ENCODE measurements at regions not wholly inside any gene's neighbourhood (a gene's known extent, or its start where the extent isn't known, plus 50 kb on each side); places are given as distances from the start of the nearest gene placed in this dataset.

DNA sequence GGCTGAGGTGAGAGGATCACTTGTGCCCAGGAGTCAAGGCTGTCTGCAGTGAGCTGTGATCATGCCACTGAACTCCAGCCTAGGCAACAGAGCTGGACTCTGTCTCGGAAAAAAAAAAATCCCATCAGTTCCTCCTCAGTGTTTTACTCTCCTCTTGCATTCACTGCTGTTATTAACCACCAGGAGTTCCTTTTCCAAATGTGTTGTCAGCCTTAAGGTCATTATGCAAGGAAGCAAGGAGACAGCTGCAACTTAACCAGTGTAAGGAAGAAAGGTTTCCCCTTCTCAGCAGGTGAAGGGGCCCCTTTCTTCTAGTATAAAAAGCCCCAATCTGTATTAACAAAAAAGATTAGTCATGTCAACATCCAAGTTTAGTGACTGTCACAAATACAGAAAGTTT lies 86.6 kb upstream of the LEP start:
- H3K4me3 ChIP-seq (ENCODE audit: low read depth, low read length) = no peak overlapping the region
- TF ChIP-seq, protein P1, sequence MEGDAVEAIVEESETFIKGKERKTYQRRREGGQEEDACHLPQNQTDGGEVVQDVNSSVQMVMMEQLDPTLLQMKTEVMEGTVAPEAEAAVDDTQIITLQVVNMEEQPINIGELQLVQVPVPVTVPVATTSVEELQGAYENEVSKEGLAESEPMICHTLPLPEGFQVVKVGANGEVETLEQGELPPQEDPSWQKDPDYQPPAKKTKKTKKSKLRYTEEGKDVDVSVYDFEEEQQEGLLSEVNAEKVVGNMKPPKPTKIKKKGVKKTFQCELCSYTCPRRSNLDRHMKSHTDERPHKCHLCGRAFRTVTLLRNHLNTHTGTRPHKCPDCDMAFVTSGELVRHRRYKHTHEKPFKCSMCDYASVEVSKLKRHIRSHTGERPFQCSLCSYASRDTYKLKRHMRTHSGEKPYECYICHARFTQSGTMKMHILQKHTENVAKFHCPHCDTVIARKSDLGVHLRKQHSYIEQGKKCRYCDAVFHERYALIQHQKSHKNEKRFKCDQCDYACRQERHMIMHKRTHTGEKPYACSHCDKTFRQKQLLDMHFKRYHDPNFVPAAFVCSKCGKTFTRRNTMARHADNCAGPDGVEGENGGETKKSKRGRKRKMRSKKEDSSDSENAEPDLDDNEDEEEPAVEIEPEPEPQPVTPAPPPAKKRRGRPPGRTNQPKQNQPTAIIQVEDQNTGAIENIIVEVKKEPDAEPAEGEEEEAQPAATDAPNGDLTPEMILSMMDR (IDR thresholded peaks at IDR 0.05; ENCODE audit: control insufficient read depth, extremely low read depth, insufficient read depth) = no peak
- DNase-seq (ENCODE audit: low read depth) = no peak

DNA sequence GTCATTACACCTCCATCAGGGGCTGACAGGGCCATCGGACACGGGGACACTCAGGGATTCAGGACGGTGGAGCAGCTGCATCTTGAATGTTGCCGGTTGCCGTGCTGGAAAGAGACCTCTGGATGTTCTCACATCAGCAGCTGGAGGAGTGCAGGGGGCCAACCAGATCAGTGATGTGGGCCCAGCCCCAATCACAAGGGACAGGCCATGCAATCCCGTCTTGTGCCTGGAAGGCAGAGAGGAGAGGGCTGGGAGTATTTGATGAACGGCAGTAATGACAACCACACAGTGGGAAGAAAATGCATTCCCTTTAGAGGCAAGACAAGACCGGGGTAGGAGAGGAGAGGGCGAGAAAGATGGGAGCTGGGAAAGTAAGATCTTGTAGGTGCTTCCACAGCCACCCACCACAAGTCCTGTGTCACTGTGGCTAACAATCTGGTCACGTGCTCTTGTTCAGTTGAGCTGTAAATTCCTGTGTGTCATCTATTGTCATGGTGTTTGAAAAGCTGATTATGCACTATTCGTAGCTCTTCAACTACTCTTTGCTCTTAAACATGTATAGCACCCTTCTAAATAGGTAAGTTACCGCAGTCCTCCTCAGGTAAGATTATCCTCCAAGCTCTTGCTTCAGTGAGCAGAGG lies 85.9 kb upstream of the LEP start:
- TF ChIP-seq, protein P1 (IDR thresholded peaks at IDR 0.05; ENCODE audit: control insufficient read depth, extremely low read depth, insufficient read depth) = no peak
- no peak for DNase-seq (ENCODE audit: low read depth)

DNA sequence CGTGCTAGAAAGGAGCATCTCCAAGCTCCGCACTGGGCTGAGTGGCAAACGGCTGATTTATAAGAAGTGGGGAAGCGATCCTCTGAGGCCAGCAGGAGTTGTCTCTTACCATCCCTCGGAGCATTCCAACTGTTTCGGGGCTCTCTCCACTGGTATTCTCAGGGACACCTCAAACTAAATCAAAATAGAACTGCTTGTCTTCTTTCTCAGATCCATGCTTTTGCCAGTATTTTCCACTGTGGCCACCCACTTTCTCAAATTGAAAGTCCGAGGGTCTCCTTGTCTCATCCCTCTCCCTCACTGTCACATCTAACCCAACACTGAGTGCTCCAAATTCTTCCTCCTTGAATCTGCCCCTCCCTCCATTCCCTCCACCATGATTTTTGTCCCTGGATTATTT lies 83.2 kb upstream of the LEP start:
- no peak for DNase-seq (ENCODE audit: low read depth)
- H3K4me3 ChIP-seq (ENCODE audit: low read depth, low read length) = no peak overlapping the region
- TF ChIP-seq, protein P1 (IDR thresholded peaks at IDR 0.05; ENCODE audit: control insufficient read depth, extremely low read depth, insufficient read depth) = no peak

More for the DNA sequence above, 85.9 kb upstream of the LEP start:
- H3K4me3 ChIP-seq (ENCODE audit: low read depth, low read length) = no peak overlapping the region

DNA sequence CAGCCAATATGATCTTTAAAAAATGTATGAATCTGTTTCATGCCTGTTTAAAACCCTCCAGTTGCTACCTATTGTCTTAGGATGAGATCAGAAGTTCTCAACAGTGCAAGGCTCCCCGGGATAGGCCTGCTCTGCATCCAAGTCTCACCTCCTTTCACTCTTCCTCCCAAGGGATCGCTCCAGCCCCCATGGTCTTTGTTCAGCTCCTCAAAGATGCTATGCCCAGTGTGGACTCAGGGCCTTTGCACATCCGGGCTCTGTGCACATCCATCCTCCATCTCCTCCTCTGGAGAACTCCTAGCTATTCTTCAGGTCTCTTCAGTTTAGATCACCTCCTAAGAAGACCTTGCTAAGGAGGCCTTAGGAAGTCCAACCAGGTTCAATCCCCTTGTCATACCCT lies 82.7 kb upstream of the LEP start:
- H3K4me3 ChIP-seq (ENCODE audit: low read depth, low read length) = no peak overlapping the region
- no peak for DNase-seq (ENCODE audit: low read depth)
- TF ChIP-seq, protein P1 (IDR thresholded peaks at IDR 0.05; ENCODE audit: control insufficient read depth, extremely low read depth, insufficient read depth) = no peak

DNA sequence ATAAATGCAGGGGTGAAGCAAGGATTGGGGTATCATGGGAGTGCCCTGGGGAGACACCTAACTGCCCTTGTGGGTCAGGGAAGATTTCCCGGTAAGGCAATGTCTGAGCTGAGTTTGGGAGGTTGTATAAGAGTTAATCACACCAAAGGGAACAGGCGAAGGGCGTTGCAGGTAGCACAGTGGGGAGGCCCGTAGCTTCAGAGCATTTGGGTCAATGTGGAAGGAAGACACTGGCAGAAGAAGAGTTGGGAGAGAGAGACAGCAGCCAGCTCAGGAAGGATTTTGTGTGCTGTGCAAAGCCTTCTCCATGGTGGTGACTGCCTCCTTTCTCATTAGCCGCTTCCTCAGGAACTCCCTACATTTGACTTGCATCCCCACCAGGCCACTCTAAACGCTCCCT lies 80.8 kb upstream of the LEP start:
- TF ChIP-seq, protein P1 (IDR thresholded peaks at IDR 0.05; ENCODE audit: control insufficient read depth, extremely low read depth, insufficient read depth) = no peak
- no peak overlapping the region for H3K4me3 ChIP-seq (ENCODE audit: low read depth, low read length)
- DNase-seq (ENCODE audit: low read depth) = no peak

DNA sequence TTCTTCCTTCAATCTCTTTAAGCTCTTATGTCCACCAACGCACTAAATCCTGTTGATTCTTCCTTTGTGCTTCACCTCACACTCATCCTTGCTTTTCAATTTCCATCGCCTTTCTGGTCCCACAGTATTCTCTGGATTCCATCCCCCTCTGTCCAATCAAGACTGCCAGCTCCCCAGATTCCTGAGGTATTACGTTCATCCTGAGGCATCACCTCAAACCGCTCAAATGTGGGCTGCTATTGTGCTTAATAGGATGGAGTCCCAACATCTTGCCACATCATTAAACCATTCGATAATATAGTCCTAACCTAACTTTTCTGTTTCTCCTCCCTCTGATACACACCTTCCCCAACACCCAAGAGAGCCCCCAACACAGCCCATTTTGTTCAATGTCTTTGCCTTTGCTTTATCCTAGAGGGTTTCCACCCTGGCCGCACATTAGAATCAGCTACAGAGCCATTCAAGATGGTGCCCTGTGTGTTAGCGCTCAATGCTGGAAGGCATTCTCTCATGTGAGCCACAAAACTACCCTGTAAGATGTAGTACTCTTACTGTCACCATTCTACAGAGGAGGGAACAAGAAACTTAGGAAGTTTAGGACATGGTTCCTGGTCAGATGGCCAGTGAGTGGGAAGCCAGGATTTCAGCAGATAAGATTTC lies 79.5 kb upstream of the LEP start:
- TF ChIP-seq, protein P1 (IDR thresholded peaks at IDR 0.05; ENCODE audit: control insufficient read depth, extremely low read depth, insufficient read depth) = no peak
- H3K4me3 ChIP-seq (ENCODE audit: low read depth, low read length) = no peak overlapping the region
- DNase-seq (ENCODE audit: low read depth) = no peak

DNA sequence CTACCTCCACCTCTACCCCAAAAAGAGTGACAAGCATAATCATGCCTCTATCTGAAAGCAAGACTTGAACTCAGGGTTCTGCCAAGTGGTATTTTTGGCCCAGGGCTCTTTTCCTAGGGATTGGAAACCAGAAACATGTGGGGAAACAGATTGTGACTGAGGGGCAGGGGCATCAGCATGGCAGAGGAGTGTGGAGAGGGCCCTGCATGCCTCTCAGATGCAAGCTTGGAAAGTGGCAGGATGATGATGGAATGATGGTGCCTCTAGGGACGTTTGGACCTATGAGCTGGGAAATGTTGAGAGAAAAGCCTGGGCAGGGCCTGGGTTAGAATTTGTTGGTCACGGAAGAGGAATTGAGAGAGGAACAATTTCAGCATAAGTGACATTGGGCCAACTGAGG lies 78.4 kb upstream of the LEP start:
- no peak for DNase-seq (ENCODE audit: low read depth)
- H3K4me3 ChIP-seq (ENCODE audit: low read depth, low read length) = no peak overlapping the region
- TF ChIP-seq, protein P1 (IDR thresholded peaks at IDR 0.05; ENCODE audit: control insufficient read depth, extremely low read depth, insufficient read depth) = no peak
